HL-60/S4 (cell line): ENCODE measurements at regions not wholly inside any gene's neighbourhood (a gene's known extent, or its start where the extent isn't known, plus 50 kb on each side); places are given as distances from the start of the nearest gene placed in this dataset.
"Not testable (repeated sequence)": the region's sequence is repeated elsewhere in the genome, so short reads cannot be mapped to it uniquely, and the experiment has no call there.

Experiments
- in situ Hi-C: fragments of 300-500 bp; cut with MboI; formaldehyde crosslinking; loops from 2 replicates; pipeline ENCODE4 v1.14.3; 2022; ENCODE audit warnings: low sequenced_read_pairs

- in situ Hi-C loops, result not testable (repeated sequence)
Observed at GRCh38 chr11:97102180-97102579, 712.4 kb downstream of the JRKL start.

DNA sequence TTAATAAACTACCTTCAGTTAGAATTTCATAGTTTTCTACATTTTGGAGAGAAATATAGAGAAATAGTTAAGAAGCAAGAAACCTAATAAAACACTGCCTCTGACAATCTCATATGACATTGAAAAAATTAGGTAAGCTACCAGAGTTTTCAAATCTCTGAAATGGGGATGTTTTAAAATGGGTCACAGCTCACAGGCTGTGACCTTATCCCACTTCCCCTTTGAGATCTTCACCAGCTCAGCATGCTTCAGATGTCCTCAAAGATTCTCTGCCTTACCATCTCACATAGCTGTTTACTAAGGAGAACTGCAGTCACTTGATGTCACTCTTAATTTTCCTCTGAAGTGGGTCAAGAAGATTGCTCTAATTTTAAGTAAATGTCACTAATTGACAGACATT lies 717.8 kb downstream of the JRKL start:
- in situ Hi-C loops, result no loop called here

- in situ Hi-C loops, result no loop called here
Observed at GRCh38 chr11:97109078-97109477, 719.3 kb downstream of the JRKL start.

GRCh38 chr11:97110376-97110775 lies 720.6 kb downstream of the JRKL start:
- in situ Hi-C loops, result no loop called here

DNA sequence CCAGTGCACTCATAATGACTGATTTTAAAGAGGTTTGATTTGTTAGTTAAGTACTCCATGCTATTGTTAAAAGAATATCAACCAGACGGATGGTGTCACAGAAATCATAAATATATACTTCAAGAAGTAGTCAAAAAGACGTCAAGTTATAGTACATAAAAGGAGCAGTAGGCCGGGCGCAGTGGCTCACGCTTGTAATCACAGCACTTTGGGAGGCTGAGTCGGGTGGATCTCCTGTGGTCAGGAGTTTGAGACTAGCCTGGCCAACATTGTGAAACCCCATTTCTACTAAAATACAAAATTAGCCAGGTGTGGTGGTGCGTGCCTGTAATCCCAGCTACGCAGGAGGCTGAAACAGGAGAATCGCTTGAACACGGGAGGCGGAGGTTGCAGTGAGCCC lies 721.7 kb downstream of the JRKL start:
- in situ Hi-C loops, result no loop called here

- in situ Hi-C loops, result no loop called here
Observed at GRCh38 chr11:97118614-97119200, 728.9 kb downstream of the JRKL start.

GRCh38 chr11:97123237-97123636 lies 733.4 kb downstream of the JRKL start:
- in situ Hi-C loops, result no loop called here

DNA sequence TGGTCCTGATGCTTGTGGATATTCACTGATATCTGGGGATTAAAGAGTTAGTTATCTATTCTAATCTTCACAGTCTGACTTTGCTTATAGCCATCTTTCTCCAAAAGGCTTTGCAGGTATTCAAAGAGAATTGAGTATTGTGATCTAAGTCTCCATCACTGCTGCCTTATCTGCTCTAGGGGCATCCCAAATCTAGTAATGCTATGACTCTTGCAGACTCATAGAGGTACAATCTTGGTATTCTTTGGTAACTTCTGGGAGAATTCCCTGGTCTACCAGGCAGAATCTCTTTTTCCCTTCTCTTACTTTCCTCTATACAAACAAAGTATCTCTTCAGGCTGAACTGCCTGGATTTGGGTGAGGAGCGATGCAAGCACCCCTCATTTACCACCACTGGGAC lies 746.3 kb downstream of the JRKL start:
- in situ Hi-C loops, result no loop called here

- in situ Hi-C loops, result no loop called here
Observed at GRCh38 chr11:97140885-97141494, 751.2 kb downstream of the JRKL start.

GRCh38 chr11:97143463-97143862 lies 753.6 kb downstream of the JRKL start:
- in situ Hi-C loops, result no loop called here

DNA sequence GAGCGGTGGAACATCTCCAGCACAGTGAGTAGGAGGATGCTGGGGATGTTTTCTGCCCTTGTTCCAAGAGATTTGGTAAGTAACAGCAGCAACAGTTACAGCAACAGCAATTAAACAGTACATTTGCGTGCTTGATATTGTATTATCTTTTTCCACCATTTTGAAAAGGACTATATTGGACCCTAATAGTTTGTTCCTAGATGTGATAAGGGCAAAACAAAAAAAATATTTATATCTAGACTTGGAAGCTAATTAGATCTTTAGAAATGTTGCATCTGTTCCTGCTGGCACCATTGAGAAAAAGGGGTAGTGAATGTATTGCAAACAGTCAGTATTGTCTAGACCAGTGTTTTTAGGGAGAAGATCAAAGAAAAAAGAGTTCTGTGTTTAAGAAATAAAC lies 759.9 kb downstream of the JRKL start:
- in situ Hi-C loops, result no loop called here

DNA sequence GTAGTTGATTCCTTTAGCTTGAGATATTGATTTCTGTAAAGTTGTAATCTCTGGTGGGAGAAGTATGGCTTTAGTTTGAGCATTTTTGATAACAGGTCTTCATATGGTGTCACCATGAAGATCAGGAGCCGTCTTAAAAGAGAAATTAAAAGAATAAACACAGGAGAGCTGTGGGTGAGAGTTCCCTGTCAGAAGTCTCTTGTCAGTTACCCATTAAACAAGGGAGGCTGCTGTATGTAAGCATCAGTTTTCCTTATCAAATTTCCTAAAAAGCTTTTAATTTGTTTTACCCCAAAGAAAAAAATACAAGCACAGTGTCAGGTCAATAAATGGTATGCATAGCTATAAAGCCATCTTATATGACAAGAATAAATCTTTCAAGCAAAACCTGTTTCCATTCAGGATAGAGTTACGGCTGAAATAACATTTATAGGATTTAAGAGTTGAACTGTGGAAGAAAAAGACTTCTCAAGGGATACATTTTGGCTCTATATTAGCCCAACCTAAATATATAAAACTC lies 767.5 kb downstream of the JRKL start:
- in situ Hi-C loops, result no loop called here

GRCh38 chr11:97158243-97158642 lies 768.4 kb downstream of the JRKL start:
- in situ Hi-C loops, result no loop called here

- in situ Hi-C loops, result no loop called here
Observed at GRCh38 chr11:97163631-97164191, 773.9 kb downstream of the JRKL start.

GRCh38 chr11:97201743-97202612 lies 812.2 kb downstream of the JRKL start:
- in situ Hi-C loops, result no loop called here

GRCh38 chr11:97202613-97203292 lies 812.9 kb downstream of the JRKL start:
- in situ Hi-C loops, result no loop called here

- in situ Hi-C loops, result no loop called here
Observed at GRCh38 chr11:97218011-97218410, 828.2 kb downstream of the JRKL start.

GRCh38 chr11:97223647-97224046 lies 833.8 kb downstream of the JRKL start:
- in situ Hi-C loops, result no loop called here

- in situ Hi-C loops, result no loop called here
Observed at GRCh38 chr11:97224396-97224795, 834.6 kb downstream of the JRKL start.

- in situ Hi-C loops, result no loop called here
Observed at GRCh38 chr11:97225794-97226193, 836.0 kb downstream of the JRKL start.

- in situ Hi-C loops, result no loop called here
Observed at GRCh38 chr11:97229936-97230335, 840.1 kb downstream of the JRKL start.
